Nephron (organoid): ENCODE measurements at regions not wholly inside any gene's neighbourhood (a gene's known extent, or its start where the extent isn't known, plus 50 kb on each side); places are given as distances from the start of the nearest gene placed in this dataset.
A peak's percentile ranks its signal among the peaks of the same experiment; 100 is the strongest.

Experiments
- H3K27ac Mint-ChIP-seq, 3 experiments: 2 replicates each; pipeline ENCODE4 v1.8.0; 2020; ENCODE audit warnings: mixed read lengths in 3 of 3, mild to moderate bottlenecking in 2 of 3, moderate library complexity in 1 of 3
- H3K27me3 Mint-ChIP-seq: 2 replicates; pipeline ENCODE4 v1.8.0; 2021; ENCODE audit warnings: low read depth, mild to moderate bottlenecking, moderate library complexity, mixed read lengths
- H3K36me3 Mint-ChIP-seq: 2 replicates; pipeline ENCODE4 v1.8.0; 2020; ENCODE audit warnings: low read depth, mixed read lengths
- H3K4me1 Mint-ChIP-seq: 2 replicates; pipeline ENCODE4 v1.8.0; 2020; ENCODE audit warnings: mixed read lengths
- H3K4me3 Mint-ChIP-seq, 3 experiments: 2 replicates each; pipeline ENCODE4 v1.8.0; 2020; ENCODE audit warnings: mild to moderate bottlenecking in 3 of 3, mixed read lengths in 3 of 3, moderate library complexity in 2 of 3
- H3K9me3 Mint-ChIP-seq: 2 replicates; pipeline ENCODE4 v1.8.0; 2020; ENCODE audit warnings: mixed read lengths
- CTCF ChIP-seq, 3 experiments: fragments of 200-600 bp; sonication (generic); IDR thresholded peaks; one replicate each; pipeline ENCODE4 v1.5.0; 2021; ENCODE audit warnings: antibody characterized with exemption in 3 of 3; ENCODE audit not compliant: unreplicated experiment in 3 of 3

- H3K4me3 Mint-ChIP-seq, result no peak overlapping the region
- no peak overlapping the region for H3K27ac Mint-ChIP-seq
- H3K9me3 Mint-ChIP-seq, result no peaks in the 10 kb centered on the region
- peaks cover 5% of the 10 kb centered on the region for H3K4me1 Mint-ChIP-seq
- TF ChIP-seq CTCF (IDR thresholded peaks at IDR 0.05; ENCODE audit: unreplicated experiment in 3 of 3), result no peak
- peaks cover 8% of the 10 kb centered on the region for H3K27me3 Mint-ChIP-seq
- no peaks in the 10 kb centered on the region for H3K36me3 Mint-ChIP-seq
Measured at GRCh38 chr11:114984611-114985163, 306.4 kb downstream of the NXPE2 start.

- H3K27ac Mint-ChIP-seq, result no peak overlapping the region
- H3K36me3 Mint-ChIP-seq, result no peaks in the 10 kb centered on the region
- no peak overlapping the region for H3K4me3 Mint-ChIP-seq
- H3K27me3 Mint-ChIP-seq, result peaks cover 12% of the 10 kb centered on the region
- peaks cover 12% of the 10 kb centered on the region for H3K4me1 Mint-ChIP-seq
- no peaks in the 10 kb centered on the region for H3K9me3 Mint-ChIP-seq
- TF ChIP-seq CTCF (IDR thresholded peaks at IDR 0.05; ENCODE audit: unreplicated experiment in 3 of 3), result no peak
Measured at GRCh38 chr11:114986365-114986764, 308.0 kb downstream of the NXPE2 start.

GRCh38 chr11:114987186-114987760 lies 308.9 kb downstream of the NXPE2 start:
- Mint-ChIP-seq H3K27ac (no peak overlapping the region), H3K9me3 (no peaks in the 10 kb centered on the region), H3K27me3 (peaks cover 12% of the 10 kb centered on the region), H3K36me3 (no peaks in the 10 kb centered on the region), H3K4me1 (peaks cover 12% of the 10 kb centered on the region), H3K4me3 (no peak overlapping the region)
- no peak for TF ChIP-seq CTCF (IDR thresholded peaks at IDR 0.05; ENCODE audit: unreplicated experiment in 3 of 3)

GRCh38 chr11:114988644-114989043 lies 310.3 kb downstream of the NXPE2 start:
- Mint-ChIP-seq H3K9me3 (no peaks in the 10 kb centered on the region), H3K4me3 (no peak overlapping the region), H3K27me3 (peaks cover 8% of the 10 kb centered on the region), H3K27ac (peak overlapping the region in 1 of 3 experiments; percentile 48), H3K4me1 (peaks cover 12% of the 10 kb centered on the region), H3K36me3 (no peaks in the 10 kb centered on the region)
- TF ChIP-seq CTCF (IDR thresholded peaks at IDR 0.05; ENCODE audit: unreplicated experiment in 3 of 3), result no peak

GRCh38 chr11:114989536-114989935 lies 311.2 kb downstream of the NXPE2 start:
- Mint-ChIP-seq H3K4me3 (no peak overlapping the region), H3K4me1 (peaks cover 11% of the 10 kb centered on the region), H3K36me3 (no peaks in the 10 kb centered on the region), H3K27ac (peak overlapping the region in 1 of 3 experiments; percentile 78), H3K27me3 (peaks cover 8% of the 10 kb centered on the region), H3K9me3 (no peaks in the 10 kb centered on the region)
- TF ChIP-seq CTCF (IDR thresholded peaks at IDR 0.05; ENCODE audit: unreplicated experiment in 3 of 3), result no peak

GRCh38 chr11:115005663-115006062 lies 327.3 kb downstream of the NXPE2 start:
- H3K4me3 Mint-ChIP-seq, result no peak overlapping the region
- TF ChIP-seq CTCF (IDR thresholded peaks at IDR 0.05; ENCODE audit: unreplicated experiment in 3 of 3), result no peak

More at GRCh38 chr11:115005663-115006062, 327.3 kb downstream of the NXPE2 start:
- H3K27ac Mint-ChIP-seq, result no peak overlapping the region
- H3K9me3 Mint-ChIP-seq, result no peaks in the 10 kb centered on the region
- no peaks in the 10 kb centered on the region for H3K36me3 Mint-ChIP-seq
- no peaks in the 10 kb centered on the region for H3K4me1 Mint-ChIP-seq
- no peaks in the 10 kb centered on the region for H3K27me3 Mint-ChIP-seq
